ENCODE measurements at regions not wholly inside any gene's neighbourhood (a gene's known extent, or its start where the extent isn't known, plus 50 kb on each side); places are given as distances from the start of the nearest gene placed in this dataset.
"Not testable (repeated sequence)": the region's sequence is repeated elsewhere in the genome, so short reads cannot be mapped to it uniquely, and the experiment has no call there.

DNA sequence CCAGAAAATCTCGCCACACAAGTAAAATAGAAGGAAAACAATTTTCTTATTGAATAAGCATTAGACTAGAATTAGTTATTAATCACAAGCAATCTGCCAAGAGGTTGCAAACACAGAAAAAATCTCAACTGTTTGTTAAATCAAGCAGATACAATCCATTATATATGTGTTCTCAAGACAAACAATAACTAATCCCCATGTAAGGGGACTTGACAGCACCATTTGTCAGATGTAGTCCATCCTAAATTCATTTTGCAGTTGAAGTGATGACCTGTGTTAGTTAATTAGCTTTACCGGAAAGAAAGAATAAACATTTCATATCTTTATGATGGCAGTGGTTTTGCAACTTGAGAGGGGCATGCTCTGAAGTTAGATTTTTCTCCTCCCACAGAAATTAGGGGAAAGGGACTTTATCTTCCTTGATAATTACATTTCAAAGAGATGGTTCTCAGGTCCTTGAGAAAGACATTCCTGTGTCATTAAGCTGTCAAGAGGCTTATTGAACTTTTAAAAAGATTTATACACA lies 1588.0 kb downstream of the GRIK2 start:
- no peak for DNase-seq

DNA sequence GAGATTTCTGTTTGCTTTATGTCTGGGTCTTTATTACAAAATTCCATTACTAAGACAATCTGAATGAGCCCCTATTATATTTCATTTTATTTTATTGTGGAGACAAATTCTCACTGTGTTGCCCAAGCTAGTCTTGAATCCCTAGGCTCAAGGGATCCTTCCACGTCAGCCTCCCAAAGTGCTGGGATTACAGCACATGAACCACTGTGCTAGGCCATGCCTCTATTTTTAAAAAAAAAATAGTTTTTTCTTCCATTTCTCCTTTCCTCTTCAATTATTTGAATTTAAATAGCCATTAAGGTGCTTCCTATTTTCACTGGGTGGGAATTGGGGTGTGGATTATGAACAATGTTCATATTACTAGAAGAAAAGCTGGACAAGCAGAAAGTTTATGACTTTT lies 1587.4 kb downstream of the GRIK2 start:
- DNase-seq: no peak

DNA sequence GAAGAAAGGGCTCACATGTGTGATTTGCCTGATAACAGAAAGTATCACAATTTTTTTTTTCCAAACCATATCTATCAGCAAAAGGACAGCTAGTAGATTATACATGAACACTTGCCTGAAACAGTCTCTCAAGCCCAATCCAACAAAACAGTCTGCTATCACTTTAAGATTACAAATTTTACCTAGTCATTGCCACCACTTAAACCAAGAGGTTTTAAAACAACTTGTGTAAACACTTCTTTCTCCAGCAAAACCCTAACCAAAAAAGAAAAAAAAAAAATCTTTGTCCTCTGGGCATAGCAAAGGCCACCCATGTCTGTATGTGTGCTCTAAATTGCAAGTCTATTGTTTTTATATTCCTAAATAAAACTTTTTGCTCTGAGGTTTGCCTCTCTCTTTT lies 1568.4 kb downstream of the GRIK2 start:
- DNase-seq: no peak

DNA sequence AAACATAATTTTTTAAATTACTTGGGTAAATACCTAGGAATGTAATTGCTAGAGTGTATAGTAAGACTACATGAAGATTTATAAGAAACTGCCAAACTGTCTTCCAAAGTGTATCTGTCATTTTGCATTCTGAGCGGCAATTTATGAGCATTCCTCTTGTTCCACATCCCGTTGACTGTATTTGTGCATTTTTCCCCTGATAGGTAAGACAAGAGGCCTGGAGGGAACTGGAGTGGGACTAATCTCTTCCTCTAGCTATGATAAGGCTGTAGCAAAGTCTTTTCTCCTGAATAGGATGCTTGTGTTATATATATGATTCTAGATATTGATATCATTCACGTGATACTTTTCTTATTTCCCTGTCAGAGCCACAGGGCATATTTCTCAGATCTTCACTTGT lies 1557.5 kb downstream of the GRIK2 start:
- no peak for DNase-seq

DNA sequence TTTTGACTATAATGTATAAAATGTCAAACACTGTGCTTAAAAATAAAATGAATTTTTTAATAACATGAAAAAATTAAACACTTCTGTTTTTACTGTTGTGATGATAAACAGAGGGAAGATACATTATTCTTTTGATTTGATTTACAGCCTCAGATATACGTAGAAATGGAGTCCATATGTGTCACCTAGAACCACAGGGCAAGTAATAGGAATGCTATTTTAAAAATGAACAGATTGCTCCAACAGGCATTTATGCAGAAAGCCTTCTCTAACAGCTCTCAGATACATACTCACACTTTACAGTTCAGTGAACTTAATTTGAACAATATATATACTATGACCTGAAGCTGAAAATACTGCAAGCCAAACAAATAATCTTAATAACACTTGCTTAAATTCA lies 1551.0 kb downstream of the GRIK2 start:
- no peak for DNase-seq

DNA sequence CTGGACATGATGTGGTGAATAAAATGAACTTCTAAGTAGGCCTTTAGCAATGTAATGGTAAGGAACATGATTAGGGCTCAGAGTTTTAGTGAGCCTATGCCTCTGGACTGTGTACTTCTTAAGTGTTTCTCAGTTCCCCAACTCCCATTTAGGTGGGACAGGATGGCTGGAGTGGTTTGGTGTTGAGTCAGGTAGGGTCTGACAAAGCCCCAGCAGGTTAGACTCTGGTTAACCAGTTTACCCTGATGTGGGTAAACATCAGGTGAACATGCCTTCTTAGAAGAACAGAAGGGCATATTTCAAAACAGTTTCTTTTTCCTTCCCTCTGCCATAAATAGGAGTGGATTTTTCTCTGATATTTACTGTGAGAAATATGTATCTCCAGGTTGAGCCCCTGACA lies 1548.7 kb downstream of the GRIK2 start:
- DNase-seq: no peak

DNA sequence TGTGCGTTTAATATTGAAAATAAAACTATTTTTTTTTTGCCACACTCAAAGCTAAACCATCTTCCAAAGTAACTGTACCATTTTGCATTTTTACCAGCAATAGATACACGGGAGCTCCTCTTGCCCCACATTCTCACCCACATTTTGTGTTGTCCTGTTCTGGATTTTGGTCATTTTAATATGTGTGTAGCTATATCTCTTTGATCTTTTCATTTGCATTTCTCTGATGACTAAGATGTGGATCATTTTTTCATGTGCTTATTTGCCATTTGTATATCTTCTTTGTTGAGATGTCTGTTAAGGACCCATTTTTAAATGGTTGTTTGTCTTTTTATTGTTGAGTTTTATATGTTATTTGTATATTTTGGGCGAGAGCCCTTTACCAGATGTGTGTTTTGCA lies 1543.5 kb downstream of the GRIK2 start:
- DNase-seq: no peak

DNA sequence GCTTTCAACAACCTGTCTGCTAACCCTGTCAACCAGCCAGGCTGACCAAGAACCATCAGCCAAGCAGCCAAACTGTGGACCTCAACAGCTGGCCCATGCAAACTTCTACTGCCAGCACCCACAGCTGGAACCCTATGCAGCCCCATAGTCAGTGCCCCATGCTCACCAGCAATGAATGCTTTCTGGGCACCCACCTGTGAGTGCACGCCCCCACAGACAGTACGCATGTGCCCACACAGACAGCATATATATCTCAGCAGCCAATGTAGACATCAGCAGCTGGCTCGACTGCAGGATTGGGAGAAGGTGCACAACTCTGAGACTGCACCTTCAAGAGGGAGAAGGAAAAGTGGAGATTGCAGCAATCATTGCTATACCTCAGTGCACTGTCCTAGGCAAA lies 1534.6 kb downstream of the GRIK2 start:
- DNase-seq: no peak

DNA sequence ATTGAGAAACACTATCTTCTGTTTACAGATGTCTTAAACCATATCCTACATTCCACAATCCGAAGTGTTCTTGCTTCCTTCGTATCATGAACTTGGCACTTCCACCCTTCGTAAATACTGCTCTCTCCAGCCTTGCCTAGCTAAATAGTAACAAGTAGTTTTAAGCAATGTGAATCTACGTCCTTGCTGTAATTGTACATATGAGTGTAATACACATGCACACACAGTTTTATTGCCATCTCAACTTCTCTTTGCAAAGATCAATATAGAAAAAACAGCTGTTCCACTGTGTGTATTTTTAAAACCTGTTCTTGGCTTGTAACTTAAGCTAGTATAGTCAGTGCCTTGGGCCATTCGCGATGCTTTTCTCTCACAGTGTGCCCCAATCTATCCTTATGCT lies 1524.7 kb downstream of the GRIK2 start:
- DNase-seq: no peak

DNA sequence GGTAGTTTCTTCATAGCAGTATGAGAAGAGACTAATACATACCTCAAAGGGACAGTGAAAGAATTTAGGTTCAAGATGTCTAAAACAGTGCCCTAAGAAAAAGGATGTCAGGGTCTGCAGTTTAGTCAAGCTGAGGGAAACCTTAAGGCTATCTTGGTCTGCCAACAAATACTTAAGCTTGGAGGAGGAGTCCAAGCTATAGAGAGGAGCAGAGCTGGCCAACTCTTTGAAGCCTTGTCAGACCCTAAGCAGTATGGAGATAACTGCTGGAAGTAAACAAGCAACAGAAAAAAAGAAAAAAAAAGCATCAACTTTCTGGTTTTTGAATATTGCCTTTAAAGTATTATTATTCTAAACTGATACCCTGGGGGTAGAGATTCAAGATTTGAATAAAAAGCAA lies 1518.1 kb downstream of the GRIK2 start:
- no peak for DNase-seq

DNA sequence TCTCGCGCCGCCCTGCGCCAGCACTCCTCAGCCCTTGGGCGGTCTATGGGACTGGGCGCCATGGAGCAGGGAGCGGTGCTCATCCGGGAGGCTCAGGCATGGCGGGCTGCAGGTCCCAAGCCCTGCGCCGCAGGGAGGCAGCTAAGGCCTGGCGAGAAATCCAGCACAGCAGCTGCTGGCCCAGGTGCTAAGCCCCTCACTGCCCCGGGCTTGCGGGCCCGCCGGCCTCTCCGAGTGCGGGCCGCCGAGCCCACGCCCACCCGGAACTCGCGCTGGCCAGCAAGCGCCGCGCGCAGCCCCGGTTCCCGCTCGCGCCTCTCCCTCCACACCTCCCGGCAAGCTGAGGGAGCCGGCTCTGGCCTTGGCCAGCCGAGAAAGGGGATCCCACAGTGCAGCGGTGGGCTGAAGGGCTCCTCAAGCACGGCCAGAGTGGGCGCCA lies 1517.2 kb downstream of the GRIK2 start:
- DNase-seq: not testable (repeated sequence)

DNA sequence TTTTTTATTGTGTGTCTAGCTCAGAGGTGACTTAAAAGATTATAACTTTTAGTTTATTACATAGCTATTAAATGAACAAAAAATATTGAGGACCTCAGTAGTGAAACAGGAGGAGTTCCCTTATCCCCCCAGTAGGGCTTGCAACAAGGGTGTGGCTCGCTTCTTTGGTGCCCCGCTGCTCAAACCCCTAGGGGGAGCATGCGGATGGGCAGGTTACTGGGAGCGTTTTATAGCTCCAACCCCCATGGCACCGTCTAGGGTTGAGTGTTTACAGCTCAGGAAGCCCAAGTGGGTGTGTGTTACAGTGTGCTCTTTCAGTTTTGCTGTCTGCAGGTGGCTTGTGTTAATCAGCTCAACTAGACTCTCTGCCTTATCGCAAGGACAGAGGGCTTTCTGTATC lies 1513.7 kb downstream of the GRIK2 start:
- DNase-seq: no peak

DNA sequence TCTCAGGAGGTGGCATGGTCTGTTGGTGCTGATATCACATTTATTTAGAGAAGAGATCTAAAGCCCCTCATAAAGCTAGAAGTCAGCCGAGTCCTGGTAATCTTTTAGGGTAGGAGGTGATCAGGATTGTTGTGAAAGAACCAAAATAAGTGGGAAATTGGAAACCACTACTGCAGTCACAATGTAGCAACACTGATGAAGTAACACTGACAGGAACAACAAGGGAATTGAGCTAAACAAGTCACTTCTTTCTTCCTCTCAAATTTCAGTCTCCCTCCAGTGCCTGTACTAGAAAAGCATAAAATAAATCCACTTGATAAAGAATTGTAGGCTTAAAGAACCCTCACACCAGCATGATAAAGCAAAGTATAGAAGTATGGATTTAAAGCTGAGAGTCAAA lies 1509.0 kb downstream of the GRIK2 start:
- no peak for DNase-seq

DNA sequence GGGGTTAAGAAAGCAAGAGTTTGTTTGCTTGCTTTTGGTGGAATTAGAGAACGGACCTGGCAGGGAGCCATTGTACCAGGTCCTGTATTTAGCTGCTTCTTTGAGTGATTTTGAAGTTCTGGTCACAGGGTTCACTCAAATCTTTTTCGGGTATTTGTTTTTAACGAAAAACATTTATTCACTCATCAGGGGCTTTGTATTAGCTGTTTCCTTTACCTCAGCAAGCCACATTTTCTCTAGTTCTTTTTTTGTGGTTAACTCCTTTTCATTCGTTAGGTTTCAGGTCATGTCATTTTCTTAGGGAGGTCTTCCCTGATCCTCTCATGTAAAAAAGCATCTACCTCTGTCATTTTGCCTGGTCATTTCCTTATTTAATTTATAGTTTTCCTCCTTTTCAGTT lies 1502.2 kb downstream of the GRIK2 start:
- DNase-seq: no peak

DNA sequence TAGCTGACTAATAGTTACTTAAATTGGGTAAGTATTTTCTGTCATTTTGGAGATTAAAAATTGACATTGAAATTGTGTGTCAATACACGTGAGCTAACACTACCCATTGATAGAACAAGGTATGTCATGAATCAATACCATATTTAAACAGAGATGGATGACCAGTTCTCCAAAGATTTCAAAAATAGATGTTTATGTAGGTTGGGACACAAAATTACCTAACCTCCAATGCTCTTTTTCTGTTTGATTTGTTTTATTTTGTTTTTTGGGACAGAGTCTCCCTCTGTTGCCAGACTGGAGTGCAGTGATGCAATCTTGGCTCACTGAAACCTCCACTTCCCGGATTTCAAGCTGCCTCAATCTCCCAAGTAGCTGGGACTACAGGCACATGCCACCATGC lies 1491.7 kb downstream of the GRIK2 start:
- no peak for DNase-seq

DNA sequence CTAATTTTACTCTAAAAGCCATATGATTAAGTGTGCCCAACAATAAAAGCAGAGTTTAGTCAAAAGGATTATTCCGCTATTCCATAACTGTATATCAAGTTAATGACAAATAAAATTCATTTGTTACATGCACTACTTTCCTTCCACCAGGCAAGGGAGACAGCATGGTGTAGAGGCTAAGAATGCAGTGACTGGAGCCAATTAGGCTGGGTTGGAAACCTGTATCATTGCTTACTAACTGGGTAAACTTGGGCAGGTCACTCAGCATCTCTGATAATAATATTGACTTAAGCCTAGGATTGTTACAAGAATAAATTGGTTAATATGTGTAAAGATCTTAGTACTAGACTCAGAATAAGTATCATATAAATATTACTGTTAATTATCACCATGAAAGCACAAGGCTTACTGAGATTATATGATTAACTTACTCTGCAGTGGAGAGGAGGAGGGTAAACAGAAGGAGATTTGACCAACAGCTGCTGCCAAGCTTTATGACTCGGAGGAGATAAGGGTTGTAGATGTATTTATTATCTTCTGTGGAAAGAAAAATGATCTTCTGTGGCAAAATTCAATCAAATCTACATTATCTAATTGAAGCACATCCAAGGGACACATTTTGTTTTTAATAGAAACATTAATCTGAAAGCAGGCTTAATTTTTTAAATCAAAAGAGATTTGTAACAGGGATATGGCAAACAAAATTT lies 1459.9 kb downstream of the GRIK2 start:
- DNase-seq: no peak

DNA sequence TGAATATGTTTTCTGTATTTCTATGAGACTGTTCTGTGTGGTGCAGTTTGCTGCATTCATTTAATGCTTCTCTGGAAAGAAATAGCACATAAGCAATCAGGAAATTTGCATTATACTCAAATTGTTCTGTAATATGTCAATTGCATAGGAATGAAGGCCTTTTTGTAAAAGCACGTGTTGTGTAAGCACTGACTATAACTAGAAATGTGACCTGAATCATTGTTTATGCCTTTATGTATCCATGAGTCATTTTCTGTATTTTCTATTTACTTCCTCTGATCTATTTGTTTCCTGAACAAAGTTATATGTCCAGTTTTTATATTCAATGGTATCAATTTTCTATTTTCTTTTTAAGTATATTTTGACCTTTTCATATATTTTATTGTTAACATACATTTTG lies 1455.3 kb downstream of the GRIK2 start:
- DNase-seq: no peak

DNA sequence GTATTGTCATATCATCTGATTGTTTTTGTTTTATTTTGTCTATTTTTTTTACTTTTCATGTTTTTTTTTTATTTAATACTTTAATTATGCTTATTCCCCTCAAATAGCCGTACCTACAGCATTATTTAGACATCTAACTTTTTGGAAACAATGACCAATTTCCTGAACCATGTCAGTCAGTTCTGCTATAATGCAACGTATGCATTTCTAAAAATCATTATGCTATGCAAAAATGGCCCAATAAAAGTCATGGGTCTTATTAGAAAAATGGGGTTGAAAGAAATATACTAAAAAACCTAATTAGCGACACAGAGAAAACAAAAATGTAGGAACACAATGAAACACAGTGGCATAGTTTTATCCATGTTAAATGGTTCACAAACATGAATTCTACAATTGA lies 1454.7 kb downstream of the GRIK2 start:
- no peak for DNase-seq

DNA sequence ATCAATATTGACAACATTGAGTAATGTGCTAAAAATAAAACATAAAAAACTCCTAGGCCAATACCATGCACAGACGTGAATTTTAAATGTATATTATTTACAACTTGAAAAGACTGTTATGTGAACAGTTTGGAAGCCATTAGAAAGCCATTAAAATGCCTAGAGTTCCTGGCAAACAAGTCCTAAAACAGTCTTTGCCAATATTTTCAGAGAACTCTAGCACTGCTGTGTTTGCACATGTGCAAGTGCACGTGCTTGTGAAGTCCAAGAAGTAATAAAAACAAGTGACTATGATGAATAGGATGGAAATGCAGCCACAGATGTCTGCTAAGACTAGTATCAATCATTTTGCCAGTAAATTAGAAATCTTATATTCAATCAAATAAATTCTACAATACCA lies 1447.6 kb downstream of the GRIK2 start:
- no peak for DNase-seq

DNA sequence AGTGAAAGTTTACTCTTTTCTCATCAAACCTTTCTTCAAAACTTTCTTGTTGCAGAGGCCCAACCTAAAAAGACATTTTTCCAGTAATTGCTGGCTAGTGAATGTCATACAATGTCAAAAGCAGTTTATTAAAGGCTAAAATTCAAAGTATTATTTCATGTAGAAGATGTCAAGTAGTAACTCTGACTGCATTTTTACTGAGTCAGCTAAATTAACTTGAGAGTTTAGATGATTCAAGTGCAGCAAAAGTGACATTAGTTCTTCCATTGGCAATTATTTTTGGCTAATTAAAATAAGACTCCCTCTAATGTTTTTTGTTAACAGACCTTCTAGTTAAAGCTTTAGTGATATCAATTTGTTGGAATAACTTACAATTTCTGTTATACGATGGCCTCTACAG lies 1438.5 kb downstream of the GRIK2 start:
- no peak for DNase-seq

DNA sequence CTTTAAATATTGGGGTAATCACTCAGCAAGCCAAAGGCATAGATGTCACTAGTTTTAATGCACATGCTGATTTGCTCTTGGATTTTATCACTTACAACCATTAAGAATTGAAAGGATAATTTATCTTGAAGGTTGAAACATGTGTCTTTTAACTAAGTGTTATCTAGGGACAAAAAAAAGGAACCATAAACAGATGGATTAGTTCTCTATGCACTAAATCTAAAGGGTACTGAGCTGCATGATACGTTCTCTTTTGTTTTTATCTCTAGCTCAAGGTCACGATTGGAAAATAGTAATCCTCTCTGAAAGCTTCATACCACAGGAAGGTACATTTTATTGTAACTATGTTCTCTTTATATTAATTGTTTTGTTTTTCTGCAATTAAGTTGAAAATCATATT lies 1426.6 kb downstream of the GRIK2 start:
- DNase-seq: no peak

DNA sequence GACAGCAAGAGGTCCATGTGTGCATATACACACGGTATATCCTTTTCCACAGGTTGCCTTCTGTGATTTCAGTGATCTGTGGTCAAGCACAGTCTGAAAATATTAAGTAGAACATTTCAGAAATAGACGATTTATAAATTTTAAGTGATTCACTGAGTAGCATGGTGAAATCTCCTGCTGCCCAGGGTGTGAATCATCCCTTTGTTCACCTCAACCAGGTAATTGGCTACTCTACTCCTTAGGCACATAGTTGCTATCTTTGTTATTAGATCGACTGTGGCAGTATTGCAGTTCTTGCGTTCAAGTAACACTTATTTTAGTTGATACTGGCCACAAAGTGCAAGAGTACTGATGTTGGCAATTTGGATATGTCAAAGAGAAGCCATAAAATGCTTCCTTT lies 1421.7 kb downstream of the GRIK2 start:
- no peak for DNase-seq

DNA sequence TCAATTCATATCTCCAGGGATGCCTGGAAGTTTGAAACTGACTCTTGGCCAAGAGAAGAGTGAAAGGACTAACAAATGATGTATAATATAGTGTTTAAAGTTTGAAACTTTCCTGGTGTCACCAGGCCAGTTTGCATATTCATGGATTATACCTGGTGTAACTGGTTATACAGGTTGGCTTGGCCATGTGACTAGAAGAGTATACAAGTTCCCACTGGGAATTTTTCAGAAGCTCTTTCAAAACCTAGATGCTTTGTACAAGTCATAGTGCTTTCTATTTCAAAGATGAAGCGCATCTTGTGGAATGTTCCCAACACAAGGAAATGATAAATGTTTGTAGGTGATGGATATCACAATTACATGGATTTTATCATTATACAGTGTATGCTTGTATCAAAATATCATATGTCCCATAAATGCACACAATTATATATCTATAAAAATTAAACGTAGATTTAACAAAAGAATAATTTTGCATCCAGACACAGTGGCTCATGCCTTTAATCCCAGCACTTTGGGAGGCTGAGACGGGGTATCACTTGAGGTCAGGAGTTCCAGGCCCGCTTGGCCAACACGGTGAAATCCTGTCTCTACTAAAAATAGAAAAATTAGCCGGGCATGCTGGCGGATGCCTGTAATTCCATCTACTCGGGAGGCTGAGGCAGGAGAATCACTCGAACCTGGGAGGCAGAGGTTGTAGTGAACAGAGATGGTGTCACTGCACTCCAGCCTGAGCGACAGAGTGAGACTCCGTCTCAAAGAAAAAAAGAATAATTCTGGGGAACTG lies 1420.2 kb downstream of the GRIK2 start:
- no peak for DNase-seq

DNA sequence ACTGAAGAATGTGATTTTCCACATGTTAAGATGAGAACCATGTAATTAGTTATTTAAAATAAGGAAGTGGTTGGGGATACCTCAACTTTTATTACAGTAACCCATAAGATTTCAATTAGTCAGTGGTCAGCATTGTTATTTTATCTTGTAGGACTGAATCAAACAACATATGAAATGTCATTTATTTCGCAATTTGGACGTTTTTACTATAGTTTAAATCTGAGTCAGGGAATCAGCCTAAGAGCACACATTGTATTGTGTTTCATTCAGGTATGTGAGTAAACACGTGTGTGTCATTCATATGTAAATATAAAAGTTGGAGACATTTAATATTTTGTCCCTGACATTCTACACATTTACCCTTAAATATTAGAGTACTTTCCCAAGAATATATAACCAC lies 1418.7 kb downstream of the GRIK2 start:
- no peak for DNase-seq

Measured in CD4-positive, alpha-beta T cell treated with Interleukin-17A for 1 hour (primary cell).